Tibial nerve (tissue), 4 donors: ENCODE measurements at regions not wholly inside any gene's neighbourhood (a gene's known extent, or its start where the extent isn't known, plus 50 kb on each side); places are given as distances from the start of the nearest gene placed in this dataset.

Source experiments
- DNase-seq, 2 donors: peaks; one replicate each; pipeline ENCODE4 v3.0.0-alpha.2; 2019; ENCODE audit warnings: low spot score in 2 of 2
- H3K27ac ChIP-seq, 4 donors: fragments of 200-600 bp; sonication (generic) in 3 of 4; one replicate each; pipeline ENCODE4 v1.5.1; 2017 to 2019; ENCODE audit warnings: mild to moderate bottlenecking in 1 of 4
- H3K27me3 ChIP-seq, 2 donors: fragments of 200-600 bp; sonication (generic) in 1 of 2; one replicate each; pipeline versions ENCODE4 v1.5.1 to v1.6.0; 2017 to 2019
- H3K36me3 ChIP-seq, 3 donors: fragments of 200-600 bp; sonication (generic); one replicate each; pipeline ENCODE4 v1.5.1; 2018 to 2019
- H3K4me1 ChIP-seq, 4 donors: fragments of 200-600 bp; sonication (generic) in 3 of 4; one replicate each; pipeline ENCODE4 v1.5.1; 2017 to 2019
- H3K4me3 ChIP-seq, 4 donors: fragments of 200-600 bp; sonication (generic) in 3 of 4; one replicate each; pipeline ENCODE4 v1.5.1; 2017 to 2019; ENCODE audit warnings: mild to moderate bottlenecking in 1 of 4, moderate library complexity in 1 of 4
- H3K9me3 ChIP-seq, 4 donors: fragments of 200-600 bp; sonication (generic) in 3 of 4; one replicate each; pipeline ENCODE4 v1.5.1; 2017 to 2019
- CTCF ChIP-seq, 5 experiments: fragments of 200-600 bp in 3 of 5; fragments of 450-650 bp in 2 of 5; sonication (generic) in 3 of 5; IDR thresholded peaks; one replicate each; pipeline ENCODE4 v1.5.1; 2016 to 2019; ENCODE audit warnings: antibody characterized with exemption in 5 of 5, mild to moderate bottlenecking in 3 of 5, moderate library complexity in 2 of 5
- EP300 ChIP-seq, 2 donors: sonication (generic); formaldehyde crosslinking; IDR thresholded peaks; one replicate each; pipeline ENCODE4 v1.6.1; 2017; ENCODE audit warnings: antibody characterized with exemption in 2 of 2, mild to moderate bottlenecking in 1 of 2
- POLR2A ChIP-seq, 2 donors: fragments of 450-650 bp; IDR thresholded peaks; one replicate each; pipeline ENCODE4 v1.6.1; 2017; ENCODE audit warnings: antibody characterized with exemption in 2 of 2, mild to moderate bottlenecking in 2 of 2, moderate library complexity in 2 of 2
- WGBS, 2 donors: methylation state at CpG; one replicate each; pipeline ENCODE4 v1.1.5; 2018; 5-methylcytosine and 5-hydroxymethylcytosine counted together

- H3K27ac ChIP-seq = no peak overlapping the region
- TF ChIP-seq EP300 (IDR thresholded peaks at IDR 0.05) (no peak), CTCF (IDR thresholded peaks at IDR 0.05) (no peak), POLR2A (IDR thresholded peaks at IDR 0.05) (no peak)
- no peaks in the 10 kb centered on the region for H3K27me3 ChIP-seq
- H3K4me3 ChIP-seq = no peak overlapping the region
- 100% methylated on average over 1 of the region's 1 CpG for WGBS, 2 donors
- no peak for DNase-seq
- peaks cover 0 to 5% (median 0%) of the 10 kb centered on the region in 4 donors for H3K4me1 ChIP-seq
- H3K36me3 ChIP-seq = no peaks in the 10 kb centered on the region
- no peaks in the 10 kb centered on the region for H3K9me3 ChIP-seq
These were observed 225.9 kb upstream of the PLEKHG7 start for GRCh38 chr12:92476844-92477243.

GRCh38 chr12:92473564-92473963 is 229.2 kb upstream of the PLEKHG7 start:
- peaks cover 0 to 12% (median 0%) of the 10 kb centered on the region in 4 donors for H3K4me1 ChIP-seq
- no peak for TF ChIP-seq CTCF (IDR thresholded peaks at IDR 0.05)
- no peak for TF ChIP-seq POLR2A (IDR thresholded peaks at IDR 0.05)
- TF ChIP-seq EP300 (IDR thresholded peaks at IDR 0.05) = no peak
- WGBS, 2 donors = 70 to 75% methylated on average over 2 of the region's 2 CpGs
- no peaks in the 10 kb centered on the region for H3K9me3 ChIP-seq
- DNase-seq = no peak
- no peak overlapping the region for H3K4me3 ChIP-seq
- H3K27me3 ChIP-seq = no peaks in the 10 kb centered on the region
- no peaks in the 10 kb centered on the region for H3K36me3 ChIP-seq
- H3K27ac ChIP-seq = no peak overlapping the region

GRCh38 chr12:92472201-92472600 is 230.6 kb upstream of the PLEKHG7 start:
- no peaks in the 10 kb centered on the region for H3K9me3 ChIP-seq
- TF ChIP-seq CTCF (IDR thresholded peaks at IDR 0.05) = no peak
- TF ChIP-seq EP300 (IDR thresholded peaks at IDR 0.05) = no peak
- no peak for TF ChIP-seq POLR2A (IDR thresholded peaks at IDR 0.05)
- 97 to 98% methylated on average over 2 of the region's 2 CpGs for WGBS, 2 donors
- peaks cover 0 to 12% (median 0%) of the 10 kb centered on the region in 4 donors for H3K4me1 ChIP-seq
- H3K36me3 ChIP-seq = no peaks in the 10 kb centered on the region
- no peaks in the 10 kb centered on the region for H3K27me3 ChIP-seq
- no peak for DNase-seq
- H3K4me3 ChIP-seq = no peak overlapping the region
- no peak overlapping the region for H3K27ac ChIP-seq

- peaks cover 0 to 12% (median 0%) of the 10 kb centered on the region in 4 donors for H3K4me1 ChIP-seq
- no peak for TF ChIP-seq CTCF (IDR thresholded peaks at IDR 0.05)
- no peak for TF ChIP-seq EP300 (IDR thresholded peaks at IDR 0.05)
- DNase-seq = no peak
- no peaks in the 10 kb centered on the region for H3K36me3 ChIP-seq
- no peak overlapping the region for H3K27ac ChIP-seq
- no peaks in the 10 kb centered on the region for H3K9me3 ChIP-seq
- H3K27me3 ChIP-seq = no peaks in the 10 kb centered on the region
- no peak overlapping the region for H3K4me3 ChIP-seq
- 93 to 94% methylated on average over 1 of the region's 1 CpG for WGBS, 2 donors
These were observed 231.2 kb upstream of the PLEKHG7 start for GRCh38 chr12:92471551-92471950.

GRCh38 chr12:92470608-92471021 is 232.2 kb upstream of the PLEKHG7 start:
- H3K27me3 ChIP-seq = no peaks in the 10 kb centered on the region
- 83% methylated on average over 4 of the region's 4 CpGs for WGBS, 2 donors
- H3K9me3 ChIP-seq = no peaks in the 10 kb centered on the region
- DNase-seq = no peak
- H3K4me1 ChIP-seq = peaks cover 0 to 20% (median 0%) of the 10 kb centered on the region in 4 donors
- no peak overlapping the region for H3K4me3 ChIP-seq
- no peaks in the 10 kb centered on the region for H3K36me3 ChIP-seq
- no peak overlapping the region for H3K27ac ChIP-seq
- TF ChIP-seq POLR2A (IDR thresholded peaks at IDR 0.05) (no peak), CTCF (IDR thresholded peaks at IDR 0.05) (no peak), EP300 (IDR thresholded peaks at IDR 0.05) (no peak)
